Lung (tissue), 11 donors: ENCODE measurements at regions not wholly inside any gene's neighbourhood (a gene's known extent, or its start where the extent isn't known, plus 50 kb on each side); places are given as distances from the start of the nearest gene placed in this dataset.
A peak's percentile ranks its signal among the peaks of the same experiment; 100 is the strongest.

Experiments used
- ATAC-seq: fragments of 200-7000 bp; cut with Tn5 transposase; one replicate; pipeline ENCODE4 v1.9.1; 2020; ENCODE audit warnings: moderate number of reproducible peaks; ENCODE audit not compliant: insufficient read depth, low FRiP score
- DNase-seq, 3 donors: peaks; one replicate each; pipeline ENCODE4 v3.0.0-alpha.2; 2013 to 2017
- H3K27ac ChIP-seq, 2 donors: one replicate each; pipeline ENCODE4 v1.5.1; 2013; ENCODE audit warnings: mild to moderate bottlenecking in 2 of 2, moderate library complexity in 2 of 2, control low read depth in 1 of 2, inconsistent platforms in 1 of 2, low read depth in 1 of 2, low read length in 1 of 2
- H3K27me3 ChIP-seq, 3 donors: one replicate each; pipeline ENCODE4 v1.5.1; 2013; ENCODE audit warnings: low read length in 2 of 3; ENCODE audit not compliant: control insufficient read depth in 3 of 3, insufficient read depth in 3 of 3
- H3K36me3 ChIP-seq, 4 donors: one replicate each; pipeline ENCODE4 v1.5.1; 2013; ENCODE audit warnings: low read length in 4 of 4, mild to moderate bottlenecking in 1 of 4, moderate library complexity in 1 of 4; ENCODE audit not compliant: control insufficient read depth in 4 of 4, insufficient read depth in 4 of 4
- H3K4me1 ChIP-seq, 5 donors: one replicate each; pipeline ENCODE4 v1.5.1; 2013; ENCODE audit warnings: low read length in 5 of 5, mild to moderate bottlenecking in 2 of 5, moderate library complexity in 1 of 5; ENCODE audit not compliant: control insufficient read depth in 5 of 5, insufficient read depth in 5 of 5
- H3K4me3 ChIP-seq: one replicate; pipeline ENCODE4 v1.5.1; 2013; ENCODE audit warnings: mild to moderate bottlenecking, control low read depth, moderate library complexity
- H3K9ac ChIP-seq, 2 donors: one replicate each; pipeline ENCODE4 v1.5.1; 2013; ENCODE audit warnings: low read length in 2 of 2, control low read depth in 1 of 2; ENCODE audit not compliant: insufficient read depth in 1 of 2
- H3K9me3 ChIP-seq, 4 donors: one replicate each; pipeline ENCODE4 v1.5.1; 2013; ENCODE audit warnings: low read length in 3 of 4, mild to moderate bottlenecking in 1 of 4, moderate library complexity in 1 of 4; ENCODE audit not compliant: control insufficient read depth in 4 of 4, insufficient read depth in 3 of 4
- CTCF ChIP-seq: IDR thresholded peaks from 2 replicates; pipeline ENCODE4 v1.5.1; 2012; ENCODE audit warnings: mild to moderate bottlenecking; ENCODE audit errors: control extremely low read depth, extremely low read depth
- WGBS, 2 donors: extraction: QIAGEN DNeasy Blood & Tissue Kit; methylation state at CpG; one replicate each; pipeline ENCODE4 v1.1.7; 2013; 5-methylcytosine and 5-hydroxymethylcytosine counted together
- donor health status: control.
- donor health status: control.
- donor health status: Bipolar disorder and iron deficiency.
- donor health status: healthy.
- donor health status: DM: yes; HTN: yes; CAD: no.

- H3K9me3 ChIP-seq, result peaks cover 0 to 2% (median 0%) of the 10 kb centered on the region in 4 donors
- 66 to 72% methylated on average over 12 of the region's 12 CpGs for WGBS, 2 donors
- H3K4me3 ChIP-seq, result no peak overlapping the region
- DNase-seq, result peak in 1 of 3 donors; percentile 0
- H3K27me3 ChIP-seq, result no peaks in the 10 kb centered on the region
- H3K36me3 ChIP-seq, result no peaks in the 10 kb centered on the region
- no peak for ATAC-seq
- no peak overlapping the region for H3K9ac ChIP-seq
- H3K27ac ChIP-seq, result no peak overlapping the region
- TF ChIP-seq CTCF, result no peak
- H3K4me1 ChIP-seq, result no peaks in the 10 kb centered on the region
These were observed 625.1 kb downstream of the HS3ST4 start for GRCh38 chr16:26316683-26317464.

GRCh38 chr16:26317885-26318284 is 626.1 kb downstream of the HS3ST4 start:
- Histone ChIP-seq H3K9me3 (peaks cover 0 to 2% (median 0%) of the 10 kb centered on the region in 4 donors), H3K9ac (no peak overlapping the region), H3K4me3 (no peak overlapping the region), H3K27me3 (no peaks in the 10 kb centered on the region), H3K36me3 (no peaks in the 10 kb centered on the region), H3K27ac (no peak overlapping the region), H3K4me1 (no peaks in the 10 kb centered on the region)
- no peak for TF ChIP-seq CTCF
- no peak for ATAC-seq
- DNase-seq, result no peak

- H3K27me3 ChIP-seq, result no peaks in the 10 kb centered on the region
- no peak overlapping the region for H3K27ac ChIP-seq
- H3K9ac ChIP-seq, result no peak overlapping the region
- ATAC-seq, result no peak
- no peak for DNase-seq
- TF ChIP-seq CTCF, result no peak
- H3K9me3 ChIP-seq, result peaks cover 0 to 9% (median 4%) of the 10 kb centered on the region in 4 donors
- 91 to 94% methylated on average over 1 of the region's 1 CpG for WGBS, 2 donors
- no peaks in the 10 kb centered on the region for H3K4me1 ChIP-seq
- H3K36me3 ChIP-seq, result no peaks in the 10 kb centered on the region
- no peak overlapping the region for H3K4me3 ChIP-seq
These were observed 638.9 kb downstream of the HS3ST4 start for GRCh38 chr16:26330654-26331053.
